ENCODE measurements at regions not wholly inside any gene's neighbourhood (a gene's known extent, or its start where the extent isn't known, plus 50 kb on each side); places are given as distances from the start of the nearest gene placed in this dataset.

- DNase-seq (ENCODE audit: low spot score), result no peak
These were observed 447.0 kb downstream of the CNTNAP4 start for GRCh38 chr16:76724181-76724580.

- DNase-seq (ENCODE audit: low spot score), result no peak
These were observed 452.3 kb downstream of the CNTNAP4 start for GRCh38 chr16:76729525-76729924.

- no peak for DNase-seq (ENCODE audit: low spot score)
These were observed 455.7 kb downstream of the CNTNAP4 start for GRCh38 chr16:76732894-76733293.

GRCh38 chr16:76741623-76742022 is 449.4 kb upstream of the MON1B start:
- no peak for DNase-seq (ENCODE audit: low spot score)

GRCh38 chr16:76748461-76749348 is 442.3 kb upstream of the MON1B start:
- no peak for DNase-seq (ENCODE audit: low spot score)

- DNase-seq (ENCODE audit: low spot score), result no peak
These were observed 441.1 kb upstream of the MON1B start for GRCh38 chr16:76749780-76750375.

GRCh38 chr16:76755496-76755895 is 435.5 kb upstream of the MON1B start:
- no peak for DNase-seq (ENCODE audit: low spot score)

GRCh38 chr16:76756423-76756822 is 434.6 kb upstream of the MON1B start:
- DNase-seq (ENCODE audit: low spot score), result no peak

GRCh38 chr16:76756951-76757350 is 434.0 kb upstream of the MON1B start:
- no peak for DNase-seq (ENCODE audit: low spot score)

- no peak for DNase-seq (ENCODE audit: low spot score)
These were observed 424.5 kb upstream of the MON1B start for GRCh38 chr16:76766538-76766937.

GRCh38 chr16:76768316-76768715 is 422.7 kb upstream of the MON1B start:
- DNase-seq (ENCODE audit: low spot score), result no peak

GRCh38 chr16:76768948-76769347 is 422.0 kb upstream of the MON1B start:
- DNase-seq (ENCODE audit: low spot score), result no peak

- DNase-seq (ENCODE audit: low spot score), result no peak
These were observed 419.8 kb upstream of the MON1B start for GRCh38 chr16:76771216-76771615.

GRCh38 chr16:76777721-76778465 is 413.1 kb upstream of the MON1B start:
- no peak for DNase-seq (ENCODE audit: low spot score)

- no peak for DNase-seq (ENCODE audit: low spot score)
These were observed 410.4 kb upstream of the MON1B start for GRCh38 chr16:76780556-76780955.

GRCh38 chr16:76784530-76784929 is 406.5 kb upstream of the MON1B start:
- no peak for DNase-seq (ENCODE audit: low spot score)

GRCh38 chr16:76787394-76787793 is 403.6 kb upstream of the MON1B start:
- no peak for DNase-seq (ENCODE audit: low spot score)

GRCh38 chr16:76791151-76791550 is 399.8 kb upstream of the MON1B start:
- DNase-seq (ENCODE audit: low spot score), result no peak

GRCh38 chr16:76796416-76796815 is 394.6 kb upstream of the MON1B start:
- no peak for DNase-seq (ENCODE audit: low spot score)

- DNase-seq (ENCODE audit: low spot score), result no peak
These were observed 394.0 kb upstream of the MON1B start for GRCh38 chr16:76796978-76797377.

GRCh38 chr16:76797457-76797856 is 393.5 kb upstream of the MON1B start:
- no peak for DNase-seq (ENCODE audit: low spot score)

GRCh38 chr16:76800196-76800595 is 390.8 kb upstream of the MON1B start:
- no peak for DNase-seq (ENCODE audit: low spot score)

GRCh38 chr16:76801357-76801756 is 389.6 kb upstream of the MON1B start:
- DNase-seq (ENCODE audit: low spot score), result no peak

All from pons (tissue), 1 donor.